ENCODE measurements at regions not wholly inside any gene's neighbourhood (a gene's known extent, or its start where the extent isn't known, plus 50 kb on each side); places are given as distances from the start of the nearest gene placed in this dataset.

DNA sequence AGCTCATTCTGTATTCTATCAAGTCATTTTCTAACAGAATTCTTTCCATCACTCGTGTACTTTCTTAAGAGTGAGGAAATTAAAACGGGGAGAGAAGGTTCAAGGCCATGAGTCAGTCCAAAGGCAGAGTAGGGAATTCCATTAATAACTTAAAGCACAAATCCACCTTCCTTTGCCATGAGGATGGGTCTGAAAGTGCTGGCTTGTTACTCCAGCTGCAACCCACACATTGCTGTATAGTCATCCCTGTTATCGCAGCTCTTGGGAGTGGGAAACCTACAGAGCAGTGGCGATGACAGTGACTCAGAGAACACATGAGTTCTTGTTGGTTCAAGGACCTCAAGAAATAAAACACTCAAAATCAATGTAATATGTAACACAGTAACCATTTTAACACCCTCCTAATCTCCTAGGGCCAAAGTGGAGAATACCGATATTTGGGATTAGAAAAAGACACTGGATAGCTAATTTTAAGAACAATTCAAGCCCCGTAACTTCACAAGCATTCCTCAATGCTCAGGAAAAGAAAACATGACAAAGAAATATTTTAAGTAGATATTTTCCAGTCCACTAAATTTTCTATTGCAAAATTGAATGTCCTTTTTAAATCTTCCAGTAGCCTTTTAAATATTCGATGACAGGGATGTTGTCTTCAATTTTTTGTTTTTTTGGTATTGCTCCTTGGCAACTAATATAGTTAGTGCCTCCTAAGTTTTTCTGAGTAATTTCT lies 179.9 kb upstream of the THBS1 start:
- DNase-seq (ENCODE audit: low read depth) = no peak
- TF ChIP-seq, protein P1, sequence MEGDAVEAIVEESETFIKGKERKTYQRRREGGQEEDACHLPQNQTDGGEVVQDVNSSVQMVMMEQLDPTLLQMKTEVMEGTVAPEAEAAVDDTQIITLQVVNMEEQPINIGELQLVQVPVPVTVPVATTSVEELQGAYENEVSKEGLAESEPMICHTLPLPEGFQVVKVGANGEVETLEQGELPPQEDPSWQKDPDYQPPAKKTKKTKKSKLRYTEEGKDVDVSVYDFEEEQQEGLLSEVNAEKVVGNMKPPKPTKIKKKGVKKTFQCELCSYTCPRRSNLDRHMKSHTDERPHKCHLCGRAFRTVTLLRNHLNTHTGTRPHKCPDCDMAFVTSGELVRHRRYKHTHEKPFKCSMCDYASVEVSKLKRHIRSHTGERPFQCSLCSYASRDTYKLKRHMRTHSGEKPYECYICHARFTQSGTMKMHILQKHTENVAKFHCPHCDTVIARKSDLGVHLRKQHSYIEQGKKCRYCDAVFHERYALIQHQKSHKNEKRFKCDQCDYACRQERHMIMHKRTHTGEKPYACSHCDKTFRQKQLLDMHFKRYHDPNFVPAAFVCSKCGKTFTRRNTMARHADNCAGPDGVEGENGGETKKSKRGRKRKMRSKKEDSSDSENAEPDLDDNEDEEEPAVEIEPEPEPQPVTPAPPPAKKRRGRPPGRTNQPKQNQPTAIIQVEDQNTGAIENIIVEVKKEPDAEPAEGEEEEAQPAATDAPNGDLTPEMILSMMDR (IDR thresholded peaks at IDR 0.05; ENCODE audit: control insufficient read depth, insufficient read depth, low read depth, low read length, missing control alignments) = no peak
- H3K4me3 ChIP-seq (ENCODE audit: control insufficient read depth, low read depth, low read length) = no peak overlapping the region

DNA sequence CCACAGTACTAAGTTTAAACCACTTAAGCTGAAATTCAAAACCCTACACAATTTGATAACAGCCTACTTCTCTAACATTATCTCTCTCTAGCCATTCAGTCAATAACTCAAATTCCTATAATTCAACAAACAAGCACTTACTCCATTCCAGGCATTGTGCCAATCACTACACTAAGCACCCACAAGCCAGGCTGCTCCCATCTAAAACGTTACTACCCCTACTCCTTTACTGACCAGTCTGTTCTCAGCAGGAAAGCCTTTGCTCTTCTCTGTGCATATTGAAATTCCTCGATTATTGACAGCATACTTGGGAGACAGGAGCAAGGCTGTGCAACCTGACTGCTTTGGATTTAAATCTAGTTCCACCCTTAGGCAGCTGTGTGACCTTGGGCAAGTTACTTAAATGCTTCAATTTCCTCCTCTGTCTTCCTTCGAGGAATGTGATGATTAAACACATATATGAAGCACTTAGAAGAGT lies 177.2 kb upstream of the THBS1 start:
- TF ChIP-seq, protein P1 (IDR thresholded peaks at IDR 0.05; ENCODE audit: control insufficient read depth, insufficient read depth, low read depth, low read length, missing control alignments) = no peak
- H3K4me3 ChIP-seq (ENCODE audit: control insufficient read depth, low read depth, low read length) = no peak overlapping the region
- no peak for DNase-seq (ENCODE audit: low read depth)

DNA sequence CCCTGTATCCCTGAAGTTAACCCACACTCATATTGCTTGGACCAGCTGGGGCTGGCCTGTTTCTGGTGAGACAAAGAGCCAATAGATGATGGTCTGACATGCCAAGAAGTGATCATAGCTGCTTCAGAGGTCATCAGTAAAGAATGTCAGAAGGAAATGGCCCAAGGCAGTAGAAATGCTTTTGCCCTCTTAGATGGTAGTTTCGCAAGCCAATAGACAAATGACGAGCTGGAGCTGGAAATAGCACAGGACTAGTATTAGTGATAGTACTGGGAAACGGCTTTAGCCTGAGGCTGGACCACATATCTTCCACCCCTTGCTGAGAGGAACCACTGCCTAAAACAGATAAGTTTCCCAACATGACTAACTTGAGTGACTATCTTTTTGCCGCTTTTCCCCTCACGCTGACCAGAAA lies 176.1 kb upstream of the THBS1 start:
- H3K4me3 ChIP-seq (ENCODE audit: control insufficient read depth, low read depth, low read length) = no peak overlapping the region
- TF ChIP-seq, protein P1 (IDR thresholded peaks at IDR 0.05; ENCODE audit: control insufficient read depth, insufficient read depth, low read depth, low read length, missing control alignments) = no peak
- peak; percentile 100 for DNase-seq (ENCODE audit: low read depth)

DNA sequence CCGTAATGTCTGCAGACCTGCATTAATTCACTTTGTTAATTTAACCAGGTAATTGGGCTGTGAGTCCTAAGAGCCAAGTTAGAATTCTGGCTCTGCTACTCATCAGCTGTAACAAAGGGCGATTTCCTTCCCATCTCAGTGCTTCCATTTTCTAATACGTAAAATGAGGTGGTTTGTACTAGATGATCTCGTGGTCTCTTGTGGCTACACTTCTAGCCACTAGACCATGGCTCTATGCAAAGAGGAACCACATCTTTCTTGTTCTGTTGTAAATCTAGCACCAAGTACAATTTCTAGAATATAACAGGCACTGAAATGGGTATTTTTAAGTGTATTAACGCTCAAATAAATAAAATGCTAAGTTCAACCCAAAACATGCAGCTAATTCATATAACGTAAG lies 174.4 kb upstream of the THBS1 start:
- DNase-seq (ENCODE audit: low read depth) = no peak
- TF ChIP-seq, protein P1 (IDR thresholded peaks at IDR 0.05; ENCODE audit: control insufficient read depth, insufficient read depth, low read depth, low read length, missing control alignments) = no peak
- H3K4me3 ChIP-seq (ENCODE audit: control insufficient read depth, low read depth, low read length) = no peak overlapping the region

DNA sequence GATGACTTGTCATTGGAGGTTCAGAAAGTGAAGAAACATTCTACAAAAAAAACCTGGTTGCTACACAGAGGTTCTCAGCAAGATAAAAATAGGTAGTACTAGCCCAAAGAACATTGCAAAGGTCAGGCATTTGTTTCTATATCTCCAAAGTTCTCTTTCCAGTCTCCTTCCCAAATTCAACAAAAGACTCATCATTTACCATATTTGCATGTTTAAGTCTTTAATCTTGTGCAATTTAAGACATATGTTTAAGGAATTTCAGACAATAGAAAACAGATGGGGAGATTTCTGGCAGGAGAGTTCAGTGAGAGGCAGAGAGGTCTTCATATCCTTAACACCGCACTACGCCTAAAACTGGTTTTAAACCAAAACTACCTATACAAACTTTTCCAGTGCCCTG lies 173.8 kb upstream of the THBS1 start:
- TF ChIP-seq, protein P1 (IDR thresholded peaks at IDR 0.05; ENCODE audit: control insufficient read depth, insufficient read depth, low read depth, low read length, missing control alignments) = no peak
- H3K4me3 ChIP-seq (ENCODE audit: control insufficient read depth, low read depth, low read length) = no peak overlapping the region
- peak; percentile 77 for DNase-seq (ENCODE audit: low read depth)

DNA sequence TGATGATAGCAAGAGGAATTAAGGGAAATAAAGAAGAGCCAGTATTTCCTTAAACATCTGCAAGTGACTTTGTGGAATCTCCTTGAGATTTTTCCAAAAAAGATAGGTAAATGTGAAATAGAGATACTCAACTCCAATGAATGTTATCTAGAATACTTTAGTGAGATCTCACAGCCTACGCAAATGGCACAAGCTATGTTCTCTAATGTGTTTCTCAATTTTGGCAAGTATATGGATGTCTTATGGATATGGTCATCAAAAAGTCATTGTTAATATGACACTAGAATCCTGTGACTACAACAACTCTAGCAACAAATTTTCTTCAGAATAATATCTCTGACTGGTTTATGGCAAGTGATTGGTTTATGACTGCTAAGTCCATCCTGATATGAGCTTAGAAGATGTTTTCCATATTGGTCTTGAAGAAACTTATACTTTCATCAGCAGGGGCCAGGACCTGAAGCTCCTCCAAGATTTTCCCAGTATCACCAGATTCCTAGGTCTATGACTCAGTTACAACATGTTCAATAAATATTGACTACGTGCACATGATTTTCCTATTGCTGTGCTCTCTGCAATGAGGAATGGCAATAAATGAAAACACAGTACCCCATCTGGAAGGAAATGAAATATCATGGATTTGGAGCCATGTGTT lies 170.9 kb upstream of the THBS1 start:
- TF ChIP-seq, protein P1 (IDR thresholded peaks at IDR 0.05; ENCODE audit: control insufficient read depth, insufficient read depth, low read depth, low read length, missing control alignments) = no peak
- DNase-seq (ENCODE audit: low read depth) = no peak
- no peak overlapping the region for H3K4me3 ChIP-seq (ENCODE audit: control insufficient read depth, low read depth, low read length)

Measured in AG09309 (cell line).